GM23248 (cell line): ENCODE measurements at regions not wholly inside any gene's neighbourhood (a gene's known extent, or its start where the extent isn't known, plus 50 kb on each side); places are given as distances from the start of the nearest gene placed in this dataset.

Source experiments
- EZH2 ChIP-seq: fragments of 200-600 bp; sonication (generic); IDR thresholded peaks from 2 replicates; pipeline ENCODE4 v1.6.1; 2018; ENCODE audit warnings: antibody characterized with exemption, mild to moderate bottlenecking; ENCODE audit not compliant: insufficient read depth, poor library complexity, severe bottlenecking
- EZH2phosphoT487 ChIP-seq: fragments of 200-600 bp; sonication (generic); IDR thresholded peaks from 2 replicates; pipeline ENCODE4 v1.6.1; 2018; ENCODE audit warnings: antibody characterized with exemption, moderate library complexity, mild to moderate bottlenecking, low read depth; ENCODE audit not compliant: insufficient read depth

DNA sequence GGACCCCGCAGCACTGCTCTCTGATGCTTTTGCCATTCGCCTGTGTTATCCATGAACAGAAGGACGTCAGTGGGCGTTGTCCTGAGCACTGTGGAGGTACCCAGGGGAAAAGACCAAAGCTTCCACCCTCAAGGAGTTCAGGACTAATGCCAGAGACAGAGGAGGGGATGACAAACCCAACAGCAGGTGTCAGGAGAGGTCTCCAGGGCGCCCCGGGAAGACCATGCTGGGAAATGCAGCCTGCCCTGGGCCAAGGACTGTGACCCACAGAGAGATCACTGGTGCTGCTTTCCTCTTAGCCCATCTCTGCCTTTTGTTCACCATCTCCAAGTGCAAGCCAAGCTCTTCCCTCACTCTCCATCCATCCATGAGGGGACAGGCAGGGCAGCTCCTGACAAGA lies 166.8 kb upstream of the PFKP start:
- TF ChIP-seq EZH2phosphoT487 (no peak), EZH2 (no peak)
